ENCODE measurements at regions not wholly inside any gene's neighbourhood (a gene's known extent, or its start where the extent isn't known, plus 50 kb on each side); places are given as distances from the start of the nearest gene placed in this dataset.
"Not testable (repeated sequence)": the region's sequence is repeated elsewhere in the genome, so short reads cannot be mapped to it uniquely, and the experiment has no call there.

DNA sequence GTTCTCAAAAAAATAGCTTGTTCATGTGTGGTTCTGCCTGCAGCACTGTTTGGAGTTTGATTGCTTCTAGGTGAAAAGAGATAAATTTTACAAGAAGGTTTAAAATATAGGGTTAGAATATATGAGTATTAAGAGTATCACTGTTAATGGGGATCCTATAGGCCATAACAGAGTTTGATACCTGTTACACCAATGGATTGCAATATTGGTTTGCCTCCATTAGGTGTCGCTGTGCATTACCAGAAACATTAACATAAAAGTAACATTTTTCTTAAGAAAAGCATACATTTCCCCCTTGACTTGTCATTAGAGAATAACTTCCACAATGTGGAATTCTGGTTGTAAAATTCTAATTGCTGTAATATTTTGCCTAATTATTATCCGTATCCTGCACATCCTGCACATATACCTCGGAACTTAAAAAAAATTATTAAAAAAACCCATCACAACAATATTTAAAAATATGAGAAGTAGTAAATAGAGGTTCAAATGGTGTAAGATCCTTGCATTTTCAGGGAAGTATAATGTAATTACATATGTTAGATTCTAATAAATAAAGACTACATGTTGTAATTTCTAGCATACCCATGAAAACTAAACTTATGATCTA, 63.0 kb downstream of the CYP4A11 start:
- DNase-seq, result peak; percentile 16

DNA sequence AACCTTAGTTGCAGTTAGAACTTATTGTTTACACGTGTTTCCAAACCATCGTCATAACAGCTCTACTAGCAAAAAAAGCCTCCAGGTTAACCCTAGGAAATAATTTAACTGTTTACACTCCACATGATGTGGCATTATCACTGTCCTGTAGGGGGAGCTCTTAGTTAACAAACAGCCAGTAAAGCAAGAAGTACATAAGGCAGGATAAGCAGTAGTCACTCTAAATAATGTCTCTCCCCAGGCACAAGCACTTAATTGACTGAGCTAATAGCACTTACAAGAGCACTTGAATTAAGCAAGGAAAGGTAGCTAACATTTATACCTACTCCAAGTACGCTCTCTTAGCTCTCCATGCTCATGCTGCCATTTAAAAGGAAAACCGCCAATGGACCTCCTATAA, 65.2 kb downstream of the CYP4A11 start:
- not testable (repeated sequence) for DNase-seq
